K562 (cell line): ENCODE measurements at regions not wholly inside any gene's neighbourhood (a gene's known extent, or its start where the extent isn't known, plus 50 kb on each side); places are given as distances from the start of the nearest gene placed in this dataset.

ENCODE experiments used
- ATAC-seq: fragments of 200-7000 bp; cut with Tn5 transposase; 3 replicates; pipeline ENCODE4 v1.9.1; 2020; ENCODE audit warnings: moderate library complexity
- BruUV-seq: library from RNA; stranded (reverse); fragments of 400-500 nt; replicated peaks from 2 replicates; lab custom pipeline; 2021; lab: Mats Ljungman, UMichigan
- CTCF ChIA-PET: fragments of 300-600 bp; formaldehyde crosslinking; extraction: SDS; loops from one replicate; lab custom pipeline; 2021; ENCODE audit warnings: low intra/inter-chr PET ratio; lab: Yijun Ruan, JAX
- POLR2A ChIA-PET: fragments of 300-600, 350-650 bp; sonication (Branson Sonifier 250); formaldehyde crosslinking; extraction: SDS; loops from one replicate; lab custom pipeline; 2021; ENCODE audit warnings: antibody characterized with exemption, inconsistent platforms; lab: Yijun Ruan, JAX
- DNase-seq, 4 experiments: peaks; one replicate each; pipeline versions ENCODE4 v3.0.0 to v3.0.0-alpha.2; 2011 to 2018; ENCODE audit warnings: low spot score in 3 of 4, mixed read lengths in 3 of 4; ENCODE audit errors: extremely low read depth in 1 of 4
- FAIRE-seq: peaks from 2 replicates; lab custom pipeline; 2011; peaks lifted over from hg19 to GRCh38; lab: Jason Lieb, UNC
- H2AFZ ChIP-seq: 2 replicates; pipeline ENCODE4 v1.6.0; 2011; ENCODE audit warnings: low read depth, low read length, control low read depth, inconsistent platforms
- H3K27ac ChIP-seq: fragments of 200-600 bp; 3 replicates; pipeline ENCODE4 v1.8.0; 2011; ENCODE audit warnings: low read depth, mild to moderate bottlenecking, control low read depth, inconsistent platforms, low read length, moderate library complexity, mixed read lengths; ENCODE audit errors: extremely low read depth
- H3K27me3 ChIP-seq, 2 experiments: fragments of 300-600 bp in 1 of 2; 2 replicates in 1 of 2; 3 replicates in 1 of 2; pipeline versions ENCODE4 v1.6.0 to v1.8.0; 2011; ENCODE audit warnings: inconsistent platforms in 2 of 2, low read length in 2 of 2, mild to moderate bottlenecking in 1 of 2, mixed read lengths in 1 of 2, moderate library complexity in 1 of 2; ENCODE audit not compliant: control insufficient read depth in 2 of 2, insufficient read depth in 2 of 2
- H3K36me3 ChIP-seq: fragments of 300-600 bp; 3 replicates; pipeline ENCODE4 v1.8.0; 2011; ENCODE audit warnings: mild to moderate bottlenecking, low read length, inconsistent platforms; ENCODE audit not compliant: control insufficient read depth, insufficient read depth
- H3K4me1 ChIP-seq, 2 experiments: fragments of 200-600 bp in 1 of 2; replicated peaks in 1 of 2; 2 replicates in 1 of 2; 3 replicates in 1 of 2; pipeline versions ENCODE4 v1.5.1 to v1.8.0; 2011; ENCODE audit warnings: inconsistent platforms in 2 of 2, low read length in 2 of 2, mild to moderate bottlenecking in 1 of 2, mixed read lengths in 1 of 2, moderate library complexity in 1 of 2; ENCODE audit not compliant: control insufficient read depth in 2 of 2, insufficient read depth in 2 of 2
- H3K4me2 ChIP-seq: 2 replicates; pipeline ENCODE4 v1.6.1; 2011; ENCODE audit warnings: low read length, control low read depth, inconsistent platforms, mixed read lengths; ENCODE audit not compliant: insufficient read depth
- H3K4me3 ChIP-seq: fragments of 200-600 bp; sonication (generic), shearing (Covaris generic); 2 replicates; pipeline ENCODE4 v1.5.1; 2016; ENCODE audit warnings: control low read depth, inconsistent platforms
- H3K79me2 ChIP-seq: fragments of 200-600 bp; 3 replicates; pipeline ENCODE4 v1.8.0; 2011; ENCODE audit warnings: low read length, inconsistent platforms; ENCODE audit not compliant: control insufficient read depth, insufficient read depth
- H3K9ac ChIP-seq, 2 experiments: 2 replicates each; pipeline versions ENCODE4 v1.6.0 to v1.6.1; 2011; ENCODE audit warnings: low read depth in 2 of 2, low read length in 2 of 2, control low read depth in 1 of 2, inconsistent platforms in 1 of 2, mild to moderate bottlenecking in 1 of 2, mixed read lengths in 1 of 2; ENCODE audit not compliant: insufficient read depth in 1 of 2
- H3K9me1 ChIP-seq: one replicate; pipeline ENCODE4 v1.6.0; 2011; ENCODE audit warnings: inconsistent platforms, mild to moderate bottlenecking, low read length, moderate library complexity; ENCODE audit not compliant: control insufficient read depth, insufficient read depth
- H3K9me3 ChIP-seq: replicated peaks from 2 replicates; pipeline ENCODE4 v1.5.1; 2011; ENCODE audit warnings: low read depth, low read length, inconsistent platforms; ENCODE audit not compliant: control insufficient read depth, insufficient read depth
- H4K20me1 ChIP-seq: replicated peaks from 2 replicates; pipeline ENCODE4 v1.6.1; 2011; ENCODE audit warnings: low read length, inconsistent platforms, mixed read lengths; ENCODE audit not compliant: control insufficient read depth, insufficient read depth
- BCL6 ChIP-seq: fragments of 250-450 bp; sonication (Bioruptor Pico); IDR thresholded peaks from 2 replicates; pipeline ENCODE4 v1.4.0; 2020
- BMI1 ChIP-seq: fragments of 150-350 bp; IDR thresholded peaks from 2 replicates; pipeline ENCODE4 v1.6.1; 2014; ENCODE audit warnings: low read length
- CAMTA2 ChIP-seq: fragments of 250-450 bp; sonication (Bioruptor Pico); conservative IDR thresholded peaks from 2 replicates; pipeline ENCODE4 v1.5.1; 2022
- ERF ChIP-seq: fragments of 450-650 bp; formaldehyde crosslinking; IDR thresholded peaks from 2 replicates; pipeline ENCODE4 v1.4.0; 2020; ENCODE audit warnings: mild to moderate bottlenecking, mixed read lengths
- ESRRB ChIP-seq: fragments of 250-450 bp; sonication (Bioruptor Pico); IDR thresholded peaks from 2 replicates; pipeline ENCODE4 v1.5.0; 2020; ENCODE audit warnings: mild to moderate bottlenecking, moderate library complexity, borderline replicate concordance
- FOXM1 ChIP-seq, 2 experiments: fragments of 450-650 bp in 1 of 2; sonication (generic) in 1 of 2; formaldehyde crosslinking in 1 of 2; IDR thresholded peaks; 2 replicates each; pipeline versions ENCODE4 v1.6.1 to v1.9.0; 2017 to 2022; ENCODE audit warnings: low read depth in 2 of 2, mild to moderate bottlenecking in 2 of 2, missing genetic modification reagents in 1 of 2, moderate library complexity in 1 of 2
- JUNB ChIP-seq: fragments of 450-650 bp; formaldehyde crosslinking; conservative IDR thresholded peaks from 2 replicates; pipeline ENCODE4 v1.4.0; 2020; ENCODE audit warnings: mild to moderate bottlenecking
- NFATC3 ChIP-seq: fragments of 450-650 bp; IDR thresholded peaks from 2 replicates; pipeline ENCODE4 v1.6.1; 2017; ENCODE audit warnings: mild to moderate bottlenecking
- NR4A1 ChIP-seq, 2 experiments: fragments of 250-450 bp in 1 of 2; fragments of 450-650 bp in 1 of 2; sonication (Bioruptor Pico) in 1 of 2; IDR thresholded peaks; 2 replicates each; pipeline versions ENCODE4 v1.4.0 to v1.6.1; 2016 to 2020; ENCODE audit warnings: mild to moderate bottlenecking in 2 of 2, missing compliant biosample characterization in 1 of 2, missing genetic modification characterization in 1 of 2, moderate library complexity in 1 of 2
- RCOR1 ChIP-seq, 2 experiments: IDR thresholded peaks; 2 replicates each; pipeline ENCODE4 v1.6.1; 2012; ENCODE audit warnings: low read depth in 2 of 2, low read length in 2 of 2, borderline replicate concordance in 1 of 2, improper control_type of control experiment in 1 of 2
- SMARCE1 ChIP-seq: fragments of 450-650 bp; IDR thresholded peaks from 2 replicates; pipeline ENCODE4 v1.7.1; 2016; ENCODE audit warnings: mild to moderate bottlenecking
- SRSF9 ChIP-seq: fragments of 200-400 bp; formaldehyde crosslinking; IDR thresholded peaks from 2 replicates; pipeline ENCODE4 v1.6.1; 2017; ENCODE audit warnings: low read depth, low read length, borderline replicate concordance
- TAF1 ChIP-seq: IDR thresholded peaks from 2 replicates; pipeline ENCODE4 v1.6.1; 2011; ENCODE audit warnings: mild to moderate bottlenecking, low read length, moderate library complexity; ENCODE audit not compliant: insufficient read depth, control insufficient read depth, severe bottlenecking; ENCODE audit errors: extremely low read depth
- ZNF444 ChIP-seq: fragments of 250-450 bp; sonication (Bioruptor Pico); IDR thresholded peaks from 2 replicates; pipeline ENCODE4 v1.4.0; 2020; ENCODE audit warnings: mild to moderate bottlenecking, moderate library complexity
- WGBS: fragments of 100-300 bp; shearing (Covaris generic); methylation state at CpG from one replicate; pipeline ENCODE4 v1.1.6; 2016; ENCODE audit warnings: low coverage, mixed read lengths; ENCODE audit not compliant: insufficient coverage; ENCODE audit errors: missing lambda C conversion rate; 5-methylcytosine and 5-hydroxymethylcytosine counted together
- in situ Hi-C: fragments of 300-500 bp; cut with MboI; formaldehyde crosslinking; loops from 4 replicates; pipeline ENCODE4 v1.15.0; 2018; ENCODE audit warnings: inconsistent platforms, mixed read lengths
- intact Hi-C: fragments of 100-400 bp; cut with micrococcal nuclease; formaldehyde crosslinking; loops from 2 replicates; pipeline ENCODE4 v1.14.2; 2022
- TF ChIP-seq, protein P1 (sequence below): sonication (generic); formaldehyde crosslinking; IDR thresholded peaks from 2 replicates; pipeline ENCODE4 v1.8.0; 2022; ENCODE audit warnings: missing genetic modification reagents, mild to moderate bottlenecking, borderline replicate concordance
- TF ChIP-seq, protein P2 (sequence below): sonication (generic); formaldehyde crosslinking; IDR thresholded peaks from 2 replicates; pipeline ENCODE4 v1.8.1; 2023; ENCODE audit warnings: mild to moderate bottlenecking, missing genetic modification reagents

DNA sequence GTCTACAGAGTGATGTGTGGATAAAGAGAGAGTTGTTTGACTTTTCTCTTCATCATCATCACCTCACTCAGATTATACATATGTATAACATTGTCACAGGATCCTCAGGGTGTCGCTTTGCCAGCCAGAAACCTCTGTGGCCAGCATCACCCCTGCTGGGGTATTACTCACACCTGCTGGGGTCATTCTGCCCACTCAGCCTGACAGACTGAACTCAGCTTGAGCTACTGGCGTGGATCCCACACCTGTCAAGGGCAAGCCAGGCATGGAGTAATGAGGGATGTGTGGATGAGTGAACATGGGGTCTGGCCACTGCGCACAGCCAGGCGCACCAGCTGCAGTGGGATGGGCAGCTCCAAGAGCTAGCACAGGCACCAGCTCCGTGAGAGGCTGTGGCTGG, 870.6 kb downstream of the CBLN2 start:
- H2AFZ ChIP-seq, result no peak overlapping the region
- H3K4me3 ChIP-seq, result no peak overlapping the region
- intact Hi-C loops (no loop called here), in situ Hi-C loops (no loop called here)
- no peak overlapping the region for H3K27ac ChIP-seq
- H3K9me3 ChIP-seq, result no peaks in the 10 kb centered on the region
- 0% methylated on average over 3 of the region's 5 CpGs for WGBS
- ChIA-PET POLR2A (no interaction called here), CTCF (no interaction called here)
- no peak for DNase-seq
- FAIRE-seq, result no peak
- H3K9me1 ChIP-seq, result no peaks in the 10 kb centered on the region
- H3K27me3 ChIP-seq, result no peaks in the 10 kb centered on the region
- no TSS peak for BruUV-seq
- H3K36me3 ChIP-seq, result no peaks in the 10 kb centered on the region
- H3K9ac ChIP-seq, result no peak overlapping the region
- H3K4me1 ChIP-seq, result no peaks in the 10 kb centered on the region
- H3K4me2 ChIP-seq, result no peak overlapping the region
- no peak for ATAC-seq
- H3K79me2 ChIP-seq, result no peaks in the 10 kb centered on the region
- H4K20me1 ChIP-seq, result no peaks in the 10 kb centered on the region
- TF ChIP-seq CAMTA2 (CRISPR knock-in tag), result no peak
- no peak for TF ChIP-seq ERF (CRISPR knock-in tag)
- TF ChIP-seq, protein P1, sequence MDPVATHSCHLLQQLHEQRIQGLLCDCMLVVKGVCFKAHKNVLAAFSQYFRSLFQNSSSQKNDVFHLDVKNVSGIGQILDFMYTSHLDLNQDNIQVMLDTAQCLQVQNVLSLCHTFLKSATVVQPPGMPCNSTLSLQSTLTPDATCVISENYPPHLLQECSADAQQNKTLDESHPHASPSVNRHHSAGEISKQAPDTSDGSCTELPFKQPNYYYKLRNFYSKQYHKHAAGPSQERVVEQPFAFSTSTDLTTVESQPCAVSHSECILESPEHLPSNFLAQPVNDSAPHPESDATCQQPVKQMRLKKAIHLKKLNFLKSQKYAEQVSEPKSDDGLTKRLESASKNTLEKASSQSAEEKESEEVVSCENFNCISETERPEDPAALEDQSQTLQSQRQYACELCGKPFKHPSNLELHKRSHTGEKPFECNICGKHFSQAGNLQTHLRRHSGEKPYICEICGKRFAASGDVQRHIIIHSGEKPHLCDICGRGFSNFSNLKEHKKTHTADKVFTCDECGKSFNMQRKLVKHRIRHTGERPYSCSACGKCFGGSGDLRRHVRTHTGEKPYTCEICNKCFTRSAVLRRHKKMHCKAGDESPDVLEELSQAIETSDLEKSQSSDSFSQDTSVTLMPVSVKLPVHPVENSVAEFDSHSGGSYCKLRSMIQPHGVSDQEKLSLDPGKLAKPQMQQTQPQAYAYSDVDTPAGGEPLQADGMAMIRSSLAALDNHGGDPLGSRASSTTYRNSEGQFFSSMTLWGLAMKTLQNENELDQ (CRISPR knock-in tag), result no peak
- no peak for TF ChIP-seq NR4A1 (CRISPR knock-in tag; IDR thresholded peaks at IDR 0.05)
- TF ChIP-seq NR4A1 (tag; IDR thresholded peaks at IDR 0.05), result no peak
- no peak for TF ChIP-seq JUNB
- TF ChIP-seq TAF1, result no peak
- no peak for TF ChIP-seq NFATC3
- no peak for TF ChIP-seq ESRRB (CRISPR knock-in tag)
- no peak for TF ChIP-seq RCOR1 (IDR thresholded peaks at IDR 0.05; ENCODE audit: borderline replicate concordance in 1 of 2, low read depth in 2 of 2, low read length in 2 of 2)
- TF ChIP-seq FOXM1 (IDR thresholded peaks at IDR 0.05; ENCODE audit: low read depth), result no peak
- TF ChIP-seq FOXM1 (CRISPR knock-in tag; IDR thresholded peaks at IDR 0.05; ENCODE audit: low read depth), result no peak
- TF ChIP-seq BCL6 (CRISPR knock-in tag), result no peak
- TF ChIP-seq ZNF444 (CRISPR knock-in tag), result no peak
- no peak for TF ChIP-seq SMARCE1
- TF ChIP-seq, protein P2, sequence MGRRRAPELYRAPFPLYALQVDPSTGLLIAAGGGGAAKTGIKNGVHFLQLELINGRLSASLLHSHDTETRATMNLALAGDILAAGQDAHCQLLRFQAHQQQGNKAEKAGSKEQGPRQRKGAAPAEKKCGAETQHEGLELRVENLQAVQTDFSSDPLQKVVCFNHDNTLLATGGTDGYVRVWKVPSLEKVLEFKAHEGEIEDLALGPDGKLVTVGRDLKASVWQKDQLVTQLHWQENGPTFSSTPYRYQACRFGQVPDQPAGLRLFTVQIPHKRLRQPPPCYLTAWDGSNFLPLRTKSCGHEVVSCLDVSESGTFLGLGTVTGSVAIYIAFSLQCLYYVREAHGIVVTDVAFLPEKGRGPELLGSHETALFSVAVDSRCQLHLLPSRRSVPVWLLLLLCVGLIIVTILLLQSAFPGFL (CRISPR knock-in tag), result no peak
- no peak for TF ChIP-seq SRSF9
- no peak for TF ChIP-seq BMI1
